HAP-1 (cell line): ENCODE measurements at regions not wholly inside any gene's neighbourhood (a gene's known extent, or its start where the extent isn't known, plus 50 kb on each side); places are given as distances from the start of the nearest gene placed in this dataset.
"Not testable (repeated sequence)": the region's sequence is repeated elsewhere in the genome, so short reads cannot be mapped to it uniquely, and the experiment has no call there.

Experiments
- DNase-seq, 2 experiments: peaks; one replicate each; pipeline ENCODE4 v3.0.0-alpha.2; 2016 to 2020; ENCODE audit warnings: low spot score in 2 of 2
- H3K27me3 ChIP-seq: fragments of 250-450 bp; sonication (Bioruptor Pico); 2 replicates; pipeline ENCODE4 v1.5.1; 2020; ENCODE audit warnings: low read depth, mild to moderate bottlenecking, moderate library complexity
- H3K36me3 ChIP-seq: fragments of 250-450 bp; sonication (Bioruptor Pico); replicated peaks from 2 replicates; pipeline ENCODE4 v1.5.1; 2020; ENCODE audit warnings: mild to moderate bottlenecking
- H3K4me1 ChIP-seq: fragments of 250-450 bp; sonication (Bioruptor Pico); 2 replicates; pipeline ENCODE4 v1.5.1; 2020; ENCODE audit warnings: mild to moderate bottlenecking
- H3K4me3 ChIP-seq: fragments of 250-450 bp; sonication (Bioruptor Pico); 2 replicates; pipeline ENCODE4 v1.5.1; 2020; ENCODE audit warnings: mild to moderate bottlenecking, moderate library complexity
- H3K9me3 ChIP-seq: fragments of 250-450 bp; sonication (Bioruptor Pico); 2 replicates; pipeline ENCODE4 v1.5.1; 2020; ENCODE audit warnings: mild to moderate bottlenecking, moderate library complexity
- in situ Hi-C: fragments of 300-500 bp; cut with MboI; formaldehyde crosslinking; loops from 3 replicates; pipeline ENCODE4 v1.14.3; 2020; ENCODE audit warnings: low sequenced_read_pairs, inconsistent platforms, mixed read lengths

- DNase-seq = peak; percentile 2 to 22
- in situ Hi-C loops, H3K36me3 ChIP-seq, H3K4me1 ChIP-seq, H3K4me3 ChIP-seq, H3K27me3 ChIP-seq: not testable (repeated sequence)
- peaks cover 10% of the 10 kb centered on the region for H3K9me3 ChIP-seq
Measured at GRCh38 chr4:49287893-49288292, 301.8 kb downstream of the CWH43 start.

- DNase-seq = peak in 1 of 2 experiments; percentile 2
- H3K36me3 ChIP-seq, H3K4me1 ChIP-seq, H3K4me3 ChIP-seq, in situ Hi-C loops, H3K27me3 ChIP-seq: not testable (repeated sequence)
- peaks cover 10% of the 10 kb centered on the region for H3K9me3 ChIP-seq
Measured at GRCh38 chr4:49288796-49289195, 302.7 kb downstream of the CWH43 start.

DNA sequence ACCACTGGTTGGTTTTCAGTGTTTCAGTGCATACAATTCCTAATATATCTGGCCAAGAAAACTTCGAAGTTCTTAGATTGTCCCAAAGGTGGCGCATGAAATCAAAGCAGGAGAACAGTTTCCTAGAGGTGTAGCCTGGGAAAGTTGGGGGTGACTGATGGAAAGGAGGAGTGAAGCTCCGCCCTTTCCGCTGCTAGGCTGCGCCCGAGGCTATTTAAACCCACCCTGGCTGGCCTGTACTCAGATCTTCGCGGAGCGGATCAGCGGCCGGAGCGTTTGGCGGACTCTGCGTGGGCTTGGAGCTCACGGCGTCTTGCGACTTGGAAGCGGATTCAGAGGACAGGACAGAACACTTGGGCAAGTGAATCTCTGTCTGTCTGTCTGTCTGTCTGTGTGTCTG lies 328.7 kb downstream of the CWH43 start:
- in situ Hi-C loops, H3K27me3 ChIP-seq, H3K36me3 ChIP-seq, H3K4me3 ChIP-seq, DNase-seq, H3K4me1 ChIP-seq, H3K9me3 ChIP-seq: not testable (repeated sequence)

DNA sequence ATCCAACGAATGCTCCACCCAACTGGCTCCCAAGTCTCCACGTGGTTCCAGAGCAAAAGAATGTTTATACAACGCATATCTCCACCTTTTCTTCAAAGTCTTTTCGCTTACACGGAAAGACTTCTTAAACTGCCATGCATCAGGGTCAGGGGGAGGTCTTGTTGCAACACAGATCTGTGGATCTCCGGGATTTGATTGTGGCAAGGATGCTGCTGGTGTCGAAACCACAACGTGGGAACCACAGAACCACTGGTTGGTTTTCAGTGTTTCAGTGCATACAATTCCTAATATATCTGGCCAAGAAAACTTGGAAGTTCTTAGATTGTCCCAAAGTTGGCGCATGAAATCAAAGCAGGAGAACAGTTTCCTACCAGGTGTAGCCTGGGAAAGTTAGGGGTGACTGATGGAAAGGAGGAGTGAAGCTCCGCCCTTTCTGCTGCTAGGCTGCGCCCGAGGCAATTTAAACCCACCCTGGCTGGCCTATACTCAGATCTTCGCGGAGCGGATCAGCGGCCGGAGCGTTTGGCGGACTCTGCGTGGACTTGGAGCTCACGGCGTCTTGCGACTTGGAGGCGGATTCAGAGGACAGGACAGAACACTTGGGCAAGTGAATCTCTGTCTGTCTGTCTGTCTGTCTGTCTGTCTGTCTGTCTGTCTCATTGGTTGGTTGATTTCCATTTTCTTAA lies 334.8 kb downstream of the CWH43 start:
- H3K4me3 ChIP-seq, H3K4me1 ChIP-seq, DNase-seq, in situ Hi-C loops, H3K36me3 ChIP-seq, H3K27me3 ChIP-seq, H3K9me3 ChIP-seq: not testable (repeated sequence)

- H3K36me3 ChIP-seq, H3K27me3 ChIP-seq, in situ Hi-C loops, H3K4me1 ChIP-seq, H3K4me3 ChIP-seq, H3K9me3 ChIP-seq, DNase-seq: not testable (repeated sequence)
Measured at GRCh38 chr4:49321511-49322300, 335.6 kb downstream of the CWH43 start.

DNA sequence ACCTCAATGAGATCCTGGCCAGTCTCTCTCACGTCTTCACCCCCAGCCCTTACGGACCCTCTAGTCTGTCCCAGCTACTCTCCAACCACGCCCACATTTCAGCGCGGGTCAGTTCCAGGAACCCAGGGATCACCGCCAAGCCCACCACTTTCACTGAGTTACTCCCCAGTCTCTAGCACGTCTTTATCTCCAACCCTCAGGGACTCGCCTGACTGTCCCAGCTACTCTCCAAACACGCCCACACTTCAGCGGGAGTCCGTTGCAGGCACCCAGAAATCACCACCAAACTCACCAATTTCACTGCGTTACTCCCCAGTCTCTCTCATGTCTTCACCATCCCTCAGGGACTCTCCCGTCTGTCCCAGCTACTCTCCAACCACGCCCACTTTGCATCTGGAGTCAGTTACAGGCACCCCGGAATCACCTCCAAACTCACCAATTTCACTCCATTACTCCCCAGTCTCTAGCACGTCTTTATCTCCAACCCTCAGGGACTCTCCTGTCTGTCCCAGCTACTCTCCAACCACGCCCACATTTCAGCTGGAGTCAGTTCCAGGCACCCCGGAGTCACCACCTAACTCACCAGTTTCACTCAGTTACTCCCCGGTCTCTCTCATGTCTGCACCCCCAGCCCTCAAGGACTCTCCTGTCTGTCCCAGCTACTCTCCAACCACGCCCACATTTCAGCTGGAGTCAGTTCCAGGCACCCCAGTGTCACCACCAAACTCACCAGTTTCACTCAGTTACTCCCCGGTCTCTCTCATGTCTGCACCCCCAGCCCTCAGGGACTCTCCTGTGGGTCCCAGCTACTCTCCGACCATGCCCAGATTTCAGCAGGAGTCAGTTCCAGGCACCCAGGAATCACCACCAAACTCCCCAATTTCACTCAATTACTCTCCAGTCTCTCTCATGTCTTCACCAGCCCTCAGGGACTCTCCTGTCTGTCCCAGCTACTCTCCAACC lies 336.8 kb downstream of the CWH43 start:
- H3K4me1 ChIP-seq, H3K27me3 ChIP-seq, DNase-seq, H3K4me3 ChIP-seq, H3K36me3 ChIP-seq, H3K9me3 ChIP-seq, in situ Hi-C loops: not testable (repeated sequence)

GRCh38 chr4:49323573-49323940 lies 337.5 kb downstream of the CWH43 start:
- H3K4me1 ChIP-seq, H3K9me3 ChIP-seq, DNase-seq, in situ Hi-C loops, H3K27me3 ChIP-seq, H3K4me3 ChIP-seq, H3K36me3 ChIP-seq: not testable (repeated sequence)
